ENCODE measurements at regions not wholly inside any gene's neighbourhood (a gene's known extent, or its start where the extent isn't known, plus 50 kb on each side); places are given as distances from the start of the nearest gene placed in this dataset.

DNA sequence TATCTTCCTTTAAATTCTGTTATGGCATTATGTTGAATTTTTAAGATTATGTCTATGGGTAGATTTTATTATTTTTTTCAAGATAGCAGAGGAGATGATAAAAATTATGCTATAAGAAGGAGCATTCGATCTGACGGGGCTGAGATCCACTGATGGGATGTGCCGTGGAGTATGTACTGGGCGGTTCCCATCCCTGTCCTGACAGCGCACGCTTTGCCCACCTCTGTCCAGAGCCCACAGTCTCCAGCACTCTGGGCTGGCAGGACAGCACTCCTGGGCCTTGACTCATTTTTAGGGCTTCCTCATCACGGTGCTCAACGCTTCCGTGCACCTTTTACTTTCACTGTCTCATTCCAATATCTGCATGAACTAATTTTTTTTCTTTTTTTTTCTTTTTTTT is 235.5 kb downstream of the TEX29 start:
- TF ChIP-seq, protein P1, sequence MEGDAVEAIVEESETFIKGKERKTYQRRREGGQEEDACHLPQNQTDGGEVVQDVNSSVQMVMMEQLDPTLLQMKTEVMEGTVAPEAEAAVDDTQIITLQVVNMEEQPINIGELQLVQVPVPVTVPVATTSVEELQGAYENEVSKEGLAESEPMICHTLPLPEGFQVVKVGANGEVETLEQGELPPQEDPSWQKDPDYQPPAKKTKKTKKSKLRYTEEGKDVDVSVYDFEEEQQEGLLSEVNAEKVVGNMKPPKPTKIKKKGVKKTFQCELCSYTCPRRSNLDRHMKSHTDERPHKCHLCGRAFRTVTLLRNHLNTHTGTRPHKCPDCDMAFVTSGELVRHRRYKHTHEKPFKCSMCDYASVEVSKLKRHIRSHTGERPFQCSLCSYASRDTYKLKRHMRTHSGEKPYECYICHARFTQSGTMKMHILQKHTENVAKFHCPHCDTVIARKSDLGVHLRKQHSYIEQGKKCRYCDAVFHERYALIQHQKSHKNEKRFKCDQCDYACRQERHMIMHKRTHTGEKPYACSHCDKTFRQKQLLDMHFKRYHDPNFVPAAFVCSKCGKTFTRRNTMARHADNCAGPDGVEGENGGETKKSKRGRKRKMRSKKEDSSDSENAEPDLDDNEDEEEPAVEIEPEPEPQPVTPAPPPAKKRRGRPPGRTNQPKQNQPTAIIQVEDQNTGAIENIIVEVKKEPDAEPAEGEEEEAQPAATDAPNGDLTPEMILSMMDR (IDR thresholded peaks at IDR 0.05 in 8 of 11, conservative IDR thresholded peaks at IDR 0.05 in 3 of 11): no peak
- TF ChIP-seq POLR2A (IDR thresholded peaks at IDR 0.05): no peak
- TF ChIP-seq POLR2AphosphoS5 (IDR thresholded peaks at IDR 0.05): no peak

Data from spleen (tissue), 7 donors.